Adrenal gland (tissue), 5 donors: ENCODE measurements at regions not wholly inside any gene's neighbourhood (a gene's known extent, or its start where the extent isn't known, plus 50 kb on each side); places are given as distances from the start of the nearest gene placed in this dataset.

Experiments
- POLR2A ChIP-seq, 2 donors: fragments of 450-650 bp; IDR thresholded peaks; one replicate each; pipeline ENCODE4 v1.6.1; 2017; ENCODE audit warnings: antibody characterized with exemption in 2 of 2, mild to moderate bottlenecking in 2 of 2, moderate library complexity in 1 of 2
- TF ChIP-seq, protein P1 (sequence below), 6 experiments: fragments of 450-650 bp in 4 of 6; fragments of 200-600 bp in 2 of 6; sonication (generic) in 1 of 6; IDR thresholded peaks; 1 replicate in 5 of 6; 2 replicates in 1 of 6; pipeline versions ENCODE4 v1.5.1 to v1.8.0; 2016 to 2021; ENCODE audit warnings: antibody characterized with exemption in 6 of 6, mild to moderate bottlenecking in 2 of 6, moderate library complexity in 1 of 6
- donor health status: DM: no; HTN: no; CAD: no.

GRCh38 chr11:8784954-8785353 lies 102.4 kb downstream of the RPL27A start:
- TF ChIP-seq, protein P1, sequence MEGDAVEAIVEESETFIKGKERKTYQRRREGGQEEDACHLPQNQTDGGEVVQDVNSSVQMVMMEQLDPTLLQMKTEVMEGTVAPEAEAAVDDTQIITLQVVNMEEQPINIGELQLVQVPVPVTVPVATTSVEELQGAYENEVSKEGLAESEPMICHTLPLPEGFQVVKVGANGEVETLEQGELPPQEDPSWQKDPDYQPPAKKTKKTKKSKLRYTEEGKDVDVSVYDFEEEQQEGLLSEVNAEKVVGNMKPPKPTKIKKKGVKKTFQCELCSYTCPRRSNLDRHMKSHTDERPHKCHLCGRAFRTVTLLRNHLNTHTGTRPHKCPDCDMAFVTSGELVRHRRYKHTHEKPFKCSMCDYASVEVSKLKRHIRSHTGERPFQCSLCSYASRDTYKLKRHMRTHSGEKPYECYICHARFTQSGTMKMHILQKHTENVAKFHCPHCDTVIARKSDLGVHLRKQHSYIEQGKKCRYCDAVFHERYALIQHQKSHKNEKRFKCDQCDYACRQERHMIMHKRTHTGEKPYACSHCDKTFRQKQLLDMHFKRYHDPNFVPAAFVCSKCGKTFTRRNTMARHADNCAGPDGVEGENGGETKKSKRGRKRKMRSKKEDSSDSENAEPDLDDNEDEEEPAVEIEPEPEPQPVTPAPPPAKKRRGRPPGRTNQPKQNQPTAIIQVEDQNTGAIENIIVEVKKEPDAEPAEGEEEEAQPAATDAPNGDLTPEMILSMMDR (IDR thresholded peaks at IDR 0.05) = no peak
- no peak for TF ChIP-seq POLR2A (IDR thresholded peaks at IDR 0.05)
